Large intestine (tissue), 3 donors: ENCODE measurements at regions not wholly inside any gene's neighbourhood (a gene's known extent, or its start where the extent isn't known, plus 50 kb on each side); places are given as distances from the start of the nearest gene placed in this dataset.
"Not testable (repeated sequence)": the region's sequence is repeated elsewhere in the genome, so short reads cannot be mapped to it uniquely, and the experiment has no call there.

Experiments used
- DNase-seq, 2 donors: peaks; one replicate each; pipeline versions ENCODE4 v3.0.0 to v3.0.0-alpha.2; 2013
- H3K27ac ChIP-seq: one replicate; pipeline ENCODE4 v1.5.1; 2013; ENCODE audit warnings: low read length
- H3K27me3 ChIP-seq: 2 replicates; pipeline ENCODE4 v1.6.1; 2013; ENCODE audit warnings: low read length; ENCODE audit not compliant: control insufficient read depth, insufficient read depth
- H3K36me3 ChIP-seq: 2 replicates; pipeline ENCODE4 v1.6.1; 2013; ENCODE audit warnings: low read length; ENCODE audit not compliant: control insufficient read depth, insufficient read depth
- H3K4me1 ChIP-seq: one replicate; pipeline ENCODE4 v1.6.1; 2013; ENCODE audit warnings: low read length; ENCODE audit not compliant: control insufficient read depth, insufficient read depth
- H3K4me3 ChIP-seq: one replicate; pipeline ENCODE4 v1.5.1; 2013; ENCODE audit warnings: low read length
- H3K9me3 ChIP-seq: one replicate; pipeline ENCODE4 v1.6.1; 2013; ENCODE audit warnings: mild to moderate bottlenecking, low read depth, low read length, moderate library complexity; ENCODE audit not compliant: control insufficient read depth
- WGBS: methylation state at CpG from one replicate; pipeline ENCODE4 v1.1.5; 2013; ENCODE audit warnings: low lambda C conversion rate; ENCODE audit not compliant: insufficient coverage; 5-methylcytosine and 5-hydroxymethylcytosine counted together

GRCh38 chr14:104394409-104394851, 185.1 kb upstream of the C14orf180 start:
- no peak overlapping the region for H3K4me3 ChIP-seq
- peaks cover 22% of the 10 kb centered on the region for H3K9me3 ChIP-seq
- WGBS, result no CpG with 5 or more reads among the region's 13 CpGs
- H3K27me3 ChIP-seq, result no peaks in the 10 kb centered on the region
- H3K36me3 ChIP-seq, result no peaks in the 10 kb centered on the region
- DNase-seq, result no peak
- no peak overlapping the region for H3K27ac ChIP-seq
- H3K4me1 ChIP-seq, result no peaks in the 10 kb centered on the region

GRCh38 chr14:104395276-104395675, 184.3 kb upstream of the C14orf180 start:
- no peaks in the 10 kb centered on the region for H3K36me3 ChIP-seq
- no CpG with 5 or more reads among the region's 6 CpGs for WGBS
- H3K27me3 ChIP-seq, result no peaks in the 10 kb centered on the region
- H3K4me3 ChIP-seq, result no peak overlapping the region
- H3K9me3 ChIP-seq, result peaks cover 22% of the 10 kb centered on the region
- no peaks in the 10 kb centered on the region for H3K4me1 ChIP-seq
- no peak for DNase-seq
- H3K27ac ChIP-seq, result no peak overlapping the region

- no peaks in the 10 kb centered on the region for H3K36me3 ChIP-seq
- no CpG with 5 or more reads among the region's 30 CpGs for WGBS
Measured at GRCh38 chr14:104395941-104396681, 183.5 kb upstream of the C14orf180 start.

GRCh38 chr14:104396682-104397470, 182.7 kb upstream of the C14orf180 start:
- DNase-seq, result no peak

More at GRCh38 chr14:104395941-104396681, 183.5 kb upstream of the C14orf180 start:
- Histone ChIP-seq H3K27me3 (no peaks in the 10 kb centered on the region), H3K27ac (no peak overlapping the region), H3K9me3 (peaks cover 22% of the 10 kb centered on the region), H3K4me3 (no peak overlapping the region), H3K4me1 (no peaks in the 10 kb centered on the region)
- no peak for DNase-seq

GRCh38 chr14:104397956-104398355, 181.6 kb upstream of the C14orf180 start:
- H3K4me3 ChIP-seq, result no peak overlapping the region
- 96% methylated on average over 2 of the region's 2 CpGs for WGBS
- no peaks in the 10 kb centered on the region for H3K4me1 ChIP-seq
- DNase-seq, result no peak
- no peaks in the 10 kb centered on the region for H3K36me3 ChIP-seq
- no peak overlapping the region for H3K27ac ChIP-seq
- no peaks in the 10 kb centered on the region for H3K27me3 ChIP-seq
- peaks cover 22% of the 10 kb centered on the region for H3K9me3 ChIP-seq

More at GRCh38 chr14:104396682-104397470, 182.7 kb upstream of the C14orf180 start:
- no peaks in the 10 kb centered on the region for H3K4me1 ChIP-seq
- peaks cover 22% of the 10 kb centered on the region for H3K9me3 ChIP-seq
- 97% methylated on average over 7 of the region's 17 CpGs for WGBS
- no peak overlapping the region for H3K4me3 ChIP-seq
- no peaks in the 10 kb centered on the region for H3K36me3 ChIP-seq
- no peaks in the 10 kb centered on the region for H3K27me3 ChIP-seq
- no peak overlapping the region for H3K27ac ChIP-seq

GRCh38 chr14:104398656-104399055, 180.9 kb upstream of the C14orf180 start:
- no peak overlapping the region for H3K4me3 ChIP-seq
- peaks cover 22% of the 10 kb centered on the region for H3K9me3 ChIP-seq
- no peak overlapping the region for H3K27ac ChIP-seq
- no peaks in the 10 kb centered on the region for H3K4me1 ChIP-seq
- no CpG with 5 or more reads among the region's 7 CpGs for WGBS
- no peaks in the 10 kb centered on the region for H3K27me3 ChIP-seq
- DNase-seq, result no peak
- H3K36me3 ChIP-seq, result no peaks in the 10 kb centered on the region

GRCh38 chr14:104399432-104400155, 180.0 kb upstream of the C14orf180 start:
- Histone ChIP-seq H3K36me3 (no peaks in the 10 kb centered on the region), H3K27ac (no peak overlapping the region), H3K9me3 (peaks cover 22% of the 10 kb centered on the region), H3K4me3 (no peak overlapping the region), H3K4me1 (no peaks in the 10 kb centered on the region), H3K27me3 (no peaks in the 10 kb centered on the region)
- no peak for DNase-seq
- no CpG with 5 or more reads among the region's 10 CpGs for WGBS

- peaks cover 22% of the 10 kb centered on the region for H3K9me3 ChIP-seq
- H3K27me3 ChIP-seq, result no peaks in the 10 kb centered on the region
- no peak overlapping the region for H3K27ac ChIP-seq
- no peak overlapping the region for H3K4me3 ChIP-seq
- no peak for DNase-seq
- no peaks in the 10 kb centered on the region for H3K4me1 ChIP-seq
- H3K36me3 ChIP-seq, result no peaks in the 10 kb centered on the region
- WGBS, result 80% methylated on average over 1 of the region's 4 CpGs
Measured at GRCh38 chr14:104400355-104400754, 179.2 kb upstream of the C14orf180 start.

GRCh38 chr14:104401785-104402184, 177.8 kb upstream of the C14orf180 start:
- DNase-seq, result no peak
- Histone ChIP-seq H3K36me3 (no peaks in the 10 kb centered on the region), H3K9me3 (peaks cover 14% of the 10 kb centered on the region), H3K4me3 (no peak overlapping the region), H3K4me1 (no peaks in the 10 kb centered on the region), H3K27ac (no peak overlapping the region), H3K27me3 (no peaks in the 10 kb centered on the region)
- WGBS, result no CpG with 5 or more reads among the region's 4 CpGs

- H3K27me3 ChIP-seq, H3K9me3 ChIP-seq, H3K4me1 ChIP-seq, H3K27ac ChIP-seq, H3K4me3 ChIP-seq, DNase-seq, H3K36me3 ChIP-seq: not testable (repeated sequence)
- no CpG with 5 or more reads among the region's 4 CpGs for WGBS
Measured at GRCh38 chr14:104402303-104402702, 177.3 kb upstream of the C14orf180 start.
